ENCODE measurements at regions not wholly inside any gene's neighbourhood (a gene's known extent, or its start where the extent isn't known, plus 50 kb on each side); places are given as distances from the start of the nearest gene placed in this dataset.

- DNase-seq (ENCODE audit: low read depth) = no peak
- no peak for TF ChIP-seq CTCF (IDR thresholded peaks at IDR 0.05; ENCODE audit: insufficient read depth, low read length)
- H3K4me3 ChIP-seq (ENCODE audit: low read depth, low read length) = no peak overlapping the region
These were observed 406.9 kb upstream of the KLF6 start for GRCh38 chr10:4191894-4192293.

DNA sequence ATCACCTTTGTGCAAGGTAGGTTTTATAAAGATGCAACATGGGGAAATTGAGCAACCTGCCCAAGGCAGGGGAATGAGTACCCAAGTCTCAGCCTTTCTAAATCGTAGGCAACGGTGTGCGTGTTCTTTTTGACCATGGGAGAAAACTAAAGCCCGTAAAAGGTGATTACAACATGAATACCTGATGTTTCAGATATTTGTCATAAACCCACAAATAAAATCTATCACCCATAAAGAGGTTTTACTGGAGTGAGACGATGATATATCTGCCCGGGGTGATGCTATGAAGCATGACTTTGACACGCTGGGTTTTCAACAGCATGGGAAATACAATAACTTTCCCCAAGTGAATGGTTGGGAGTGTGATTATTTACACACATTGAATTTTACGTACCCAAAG, 406.3 kb upstream of the KLF6 start:
- H3K4me3 ChIP-seq (ENCODE audit: low read depth, low read length) = no peak overlapping the region
- TF ChIP-seq CTCF (IDR thresholded peaks at IDR 0.05; ENCODE audit: insufficient read depth, low read length) = no peak
- no peak for DNase-seq (ENCODE audit: low read depth)

DNA sequence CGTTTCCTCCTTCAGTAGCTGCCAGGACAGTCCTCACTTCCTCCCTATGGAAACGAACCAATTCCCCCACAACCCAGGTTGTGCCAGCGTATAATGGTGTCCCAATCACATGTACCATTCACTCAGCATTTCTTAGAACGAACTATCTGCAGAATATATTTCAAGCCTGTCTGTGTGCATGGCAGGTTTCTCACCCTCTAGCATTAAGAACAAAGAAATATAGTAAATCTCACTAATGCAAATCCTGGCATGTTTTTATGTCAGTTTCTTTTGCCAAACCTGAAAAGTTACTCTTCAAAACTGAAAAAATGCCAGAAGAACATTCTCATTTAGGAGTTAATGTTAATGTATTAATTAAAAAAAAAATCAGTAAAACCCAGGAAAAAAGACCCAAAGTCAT, 405.9 kb upstream of the KLF6 start:
- DNase-seq (ENCODE audit: low read depth) = no peak
- TF ChIP-seq CTCF (IDR thresholded peaks at IDR 0.05; ENCODE audit: insufficient read depth, low read length) = no peak
- H3K4me3 ChIP-seq (ENCODE audit: low read depth, low read length) = no peak overlapping the region

- H3K4me3 ChIP-seq (ENCODE audit: low read depth, low read length) = no peak overlapping the region
- no peak for TF ChIP-seq CTCF (IDR thresholded peaks at IDR 0.05; ENCODE audit: insufficient read depth, low read length)
- no peak for DNase-seq (ENCODE audit: low read depth)
These were observed 404.3 kb upstream of the KLF6 start for GRCh38 chr10:4189281-4189680.

DNA sequence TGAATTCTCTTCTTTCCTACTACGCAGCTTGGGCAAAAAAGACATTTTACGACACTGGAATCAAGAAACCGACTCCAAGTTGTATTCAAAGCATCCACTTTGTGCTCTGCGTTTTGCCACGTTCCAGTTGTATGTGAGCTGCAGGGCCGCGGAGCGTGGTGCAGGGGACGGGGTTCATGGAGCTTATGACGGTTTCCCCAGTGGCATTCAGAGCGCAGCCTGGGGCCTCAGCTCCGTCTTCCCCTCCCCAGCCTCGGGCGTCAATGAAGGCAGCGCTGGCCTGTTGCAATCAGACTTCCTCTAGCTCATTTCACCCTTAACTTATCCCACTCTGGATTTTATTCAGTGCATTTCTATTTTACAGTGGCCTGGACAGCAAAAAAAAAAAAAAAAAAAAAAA, 403.4 kb upstream of the KLF6 start:
- no peak overlapping the region for H3K4me3 ChIP-seq (ENCODE audit: low read depth, low read length)
- TF ChIP-seq CTCF (IDR thresholded peaks at IDR 0.05; ENCODE audit: insufficient read depth, low read length) = no peak
- DNase-seq (ENCODE audit: low read depth) = no peak

- no peak for TF ChIP-seq CTCF (IDR thresholded peaks at IDR 0.05; ENCODE audit: insufficient read depth, low read length)
- no peak for DNase-seq (ENCODE audit: low read depth)
- H3K4me3 ChIP-seq (ENCODE audit: low read depth, low read length) = no peak overlapping the region
These were observed 402.0 kb upstream of the KLF6 start for GRCh38 chr10:4186849-4187540.

- TF ChIP-seq CTCF (IDR thresholded peaks at IDR 0.05; ENCODE audit: insufficient read depth, low read length) = no peak
- peak; percentile 38 for DNase-seq (ENCODE audit: low read depth)
- H3K4me3 ChIP-seq (ENCODE audit: low read depth, low read length) = no peak overlapping the region
These were observed 398.8 kb upstream of the KLF6 start for GRCh38 chr10:4183761-4184261.

All from fibroblast of the aortic adventitia (primary cell).